ENCODE measurements at regions not wholly inside any gene's neighbourhood (a gene's known extent, or its start where the extent isn't known, plus 50 kb on each side); places are given as distances from the start of the nearest gene placed in this dataset.

- no peak for TF ChIP-seq CTCF (IDR thresholded peaks at IDR 0.05; ENCODE audit: low read depth, low read length)
- DNase-seq (ENCODE audit: low read depth, low spot score) = no peak
- POLR2A ChIA-PET = no interaction called here
- Histone ChIP-seq H3K27me3 (ENCODE audit: control insufficient read depth, insufficient read depth, low read length) (no peaks in the 10 kb centered on the region), H3K4me3 (ENCODE audit: low read depth, low read length) (no peak overlapping the region), H3K27ac (ENCODE audit: low read depth, low read length) (no peak overlapping the region), H3K9me3 (ENCODE audit: control insufficient read depth, insufficient read depth, low read length) (no peaks in the 10 kb centered on the region)
- CTCF ChIA-PET = interaction anchor here (1.2 to 1.9 kb wide), 2 partner anchors 9 to 88 kb away, joined by 3 to 7 read pairs; no protein-coding TSS in a partner anchor
Measured at GRCh38 chr14:22113401-22113800, 439.8 kb upstream of the OR4E1 start.

GRCh38 chr14:22112004-22112403 is 438.4 kb upstream of the OR4E1 start:
- Histone ChIP-seq H3K27ac (ENCODE audit: low read depth, low read length) (no peak overlapping the region), H3K4me3 (ENCODE audit: low read depth, low read length) (no peak overlapping the region), H3K27me3 (ENCODE audit: control insufficient read depth, insufficient read depth, low read length) (no peaks in the 10 kb centered on the region), H3K9me3 (ENCODE audit: control insufficient read depth, insufficient read depth, low read length) (no peaks in the 10 kb centered on the region)
- ChIA-PET POLR2A (interaction anchor here (0.6 kb wide), 1 partner anchor 263 kb away, joined by 3 read pairs; no protein-coding TSS in a partner anchor), CTCF (interaction anchor here (0.6 to 2.2 kb wide), 25 partner anchors 8 to 278 kb away, joined by 3 to 18 read pairs (median 3); no protein-coding TSS in a partner anchor)
- no peak for DNase-seq (ENCODE audit: low read depth, low spot score)
- TF ChIP-seq CTCF (IDR thresholded peaks at IDR 0.05; ENCODE audit: low read depth, low read length) = peak; percentile 58

- ChIA-PET POLR2A (no interaction called here), CTCF (no interaction called here)
- H3K27ac ChIP-seq (ENCODE audit: low read depth, low read length) = no peak overlapping the region
- no peak for DNase-seq (ENCODE audit: low read depth, low spot score)
- TF ChIP-seq CTCF (IDR thresholded peaks at IDR 0.05; ENCODE audit: low read depth, low read length) = no peak
- H3K4me3 ChIP-seq (ENCODE audit: low read depth, low read length) = no peak overlapping the region
- H3K9me3 ChIP-seq (ENCODE audit: control insufficient read depth, insufficient read depth, low read length) = no peaks in the 10 kb centered on the region
- H3K27me3 ChIP-seq (ENCODE audit: control insufficient read depth, insufficient read depth, low read length) = peaks cover 3% of the 10 kb centered on the region
Measured at GRCh38 chr14:22107753-22108152, 434.1 kb upstream of the OR4E1 start.

- ChIA-PET POLR2A (no interaction called here), CTCF (interaction anchor here (0.9 kb wide), 1 partner anchor 169 kb away, joined by 3 read pairs; no protein-coding TSS in a partner anchor)
- no peak for DNase-seq (ENCODE audit: low read depth, low spot score)
- H3K27me3 ChIP-seq (ENCODE audit: control insufficient read depth, insufficient read depth, low read length) = peaks cover 3% of the 10 kb centered on the region
- H3K27ac ChIP-seq (ENCODE audit: low read depth, low read length) = no peak overlapping the region
- no peaks in the 10 kb centered on the region for H3K9me3 ChIP-seq (ENCODE audit: control insufficient read depth, insufficient read depth, low read length)
- TF ChIP-seq CTCF (IDR thresholded peaks at IDR 0.05; ENCODE audit: low read depth, low read length) = no peak
- H3K4me3 ChIP-seq (ENCODE audit: low read depth, low read length) = no peak overlapping the region
Measured at GRCh38 chr14:22106700-22107697, 433.4 kb upstream of the OR4E1 start.

- ChIA-PET CTCF (no interaction called here), POLR2A (no interaction called here)
- Histone ChIP-seq H3K9me3 (ENCODE audit: control insufficient read depth, insufficient read depth, low read length) (no peaks in the 10 kb centered on the region), H3K27me3 (ENCODE audit: control insufficient read depth, insufficient read depth, low read length) (peaks cover 3% of the 10 kb centered on the region), H3K27ac (ENCODE audit: low read depth, low read length) (no peak overlapping the region), H3K4me3 (ENCODE audit: low read depth, low read length) (no peak overlapping the region)
- no peak for TF ChIP-seq CTCF (IDR thresholded peaks at IDR 0.05; ENCODE audit: low read depth, low read length)
- no peak for DNase-seq (ENCODE audit: low read depth, low spot score)
Measured at GRCh38 chr14:22105624-22106006, 432.0 kb upstream of the OR4E1 start.
